GM19372 (cell line): ENCODE measurements at regions not wholly inside any gene's neighbourhood (a gene's known extent, or its start where the extent isn't known, plus 50 kb on each side); places are given as distances from the start of the nearest gene placed in this dataset.
"Not testable (repeated sequence)": the region's sequence is repeated elsewhere in the genome, so short reads cannot be mapped to it uniquely, and the experiment has no call there.

Experiments used
- ATAC-seq: cut with Tn5 transposase; IDR thresholded peaks from one replicate; pipeline ENCODE4 v1.9.1; 2021; ENCODE audit warnings: mild to moderate bottlenecking, low read depth, moderate library complexity; ENCODE audit not compliant: unreplicated experiment

- no peak for ATAC-seq
Measured at GRCh38 chr4:177227636-177228035, 82.0 kb upstream of the NEIL3 start.

GRCh38 chr4:177228599-177228998 is 81.1 kb upstream of the NEIL3 start:
- ATAC-seq: no peak

GRCh38 chr4:177229331-177229730 is 80.3 kb upstream of the NEIL3 start:
- ATAC-seq: no peak

- no peak for ATAC-seq
Measured at GRCh38 chr4:177232473-177232872, 77.2 kb upstream of the NEIL3 start.

GRCh38 chr4:177235026-177235425 is 74.6 kb upstream of the NEIL3 start:
- ATAC-seq: no peak

GRCh38 chr4:177236886-177237285 is 72.8 kb upstream of the NEIL3 start:
- no peak for ATAC-seq

- ATAC-seq: no peak
Measured at GRCh38 chr4:177237291-177237690, 72.4 kb upstream of the NEIL3 start.

- no peak for ATAC-seq
Measured at GRCh38 chr4:177239477-177239876, 70.2 kb upstream of the NEIL3 start.

GRCh38 chr4:177239878-177240277 is 69.8 kb upstream of the NEIL3 start:
- ATAC-seq: no peak

- no peak for ATAC-seq
Measured at GRCh38 chr4:177242651-177243286, 66.9 kb upstream of the NEIL3 start.

GRCh38 chr4:177246641-177247584 is 62.8 kb upstream of the NEIL3 start:
- ATAC-seq: no peak

GRCh38 chr4:177250056-177250696 is 59.5 kb upstream of the NEIL3 start:
- ATAC-seq: peak; percentile 95

- ATAC-seq: no peak
Measured at GRCh38 chr4:177251237-177251636, 58.4 kb upstream of the NEIL3 start.

- no peak for ATAC-seq
Measured at GRCh38 chr4:177255359-177255758, 54.3 kb upstream of the NEIL3 start.

- ATAC-seq: no peak
Measured at GRCh38 chr4:177256950-177257349, 52.7 kb upstream of the NEIL3 start.

GRCh38 chr4:177259466-177259865 is 50.2 kb upstream of the NEIL3 start:
- ATAC-seq: not testable (repeated sequence)
